Activated CD4-positive, alpha-beta T cell treated with anti-CD3 and anti-CD28 coated beads, Interleukin-2, amount 10 ng/mL, durations not matched to agents 7 days and 5 days (primary cell): ENCODE measurements at regions not wholly inside any gene's neighbourhood (a gene's known extent, or its start where the extent isn't known, plus 50 kb on each side); places are given as distances from the start of the nearest gene placed in this dataset.

ENCODE experiments used
- CTCF ChIA-PET: fragments of 350-600 bp; sonication (Branson Sonifier 250); formaldehyde crosslinking; loops from one replicate; lab custom pipeline; 2021; ENCODE audit warnings: antibody characterized with exemption; lab: Charles Lee
- POLR2A ChIA-PET: fragments of 350-600 bp; sonication (Branson Sonifier 250); formaldehyde crosslinking; loops from one replicate; lab custom pipeline; 2021; ENCODE audit warnings: antibody characterized with exemption; lab: Charles Lee
- DNase-seq: peaks from one replicate; pipeline ENCODE4 v3.0.0-alpha.2; 2020
- H3K27ac Mint-ChIP-seq: one replicate; pipeline ENCODE4 v1.8.0; 2021; ENCODE audit warnings: mild to moderate bottlenecking, moderate library complexity, mixed read lengths
- H3K27me3 Mint-ChIP-seq: one replicate; pipeline ENCODE4 v1.8.0; 2021; ENCODE audit warnings: mixed read lengths
- H3K36me3 Mint-ChIP-seq: one replicate; pipeline ENCODE4 v1.8.0; 2021; ENCODE audit warnings: low read depth, mixed read lengths
- H3K4me1 Mint-ChIP-seq: one replicate; pipeline ENCODE4 v1.8.0; 2021; ENCODE audit warnings: mixed read lengths
- H3K4me3 Mint-ChIP-seq: one replicate; pipeline ENCODE4 v1.8.0; 2021; ENCODE audit warnings: mild to moderate bottlenecking, moderate library complexity, mixed read lengths
- H3K9me3 Mint-ChIP-seq: one replicate; pipeline ENCODE4 v1.8.0; 2021; ENCODE audit warnings: mixed read lengths

GRCh38 chr11:26109658-26110368, 222.1 kb upstream of the ANO3 start:
- POLR2A ChIA-PET, result no interaction called here
- peaks cover 3% of the 10 kb centered on the region for H3K9me3 Mint-ChIP-seq
- no peak overlapping the region for H3K4me3 Mint-ChIP-seq
- no peaks in the 10 kb centered on the region for H3K36me3 Mint-ChIP-seq
- CTCF ChIA-PET, result no interaction called here
- no peaks in the 10 kb centered on the region for H3K4me1 Mint-ChIP-seq
- H3K27ac Mint-ChIP-seq, result no peak overlapping the region
- DNase-seq, result no peak
- no peaks in the 10 kb centered on the region for H3K27me3 Mint-ChIP-seq

- Mint-ChIP-seq H3K4me1 (no peaks in the 10 kb centered on the region), H3K36me3 (no peaks in the 10 kb centered on the region), H3K27ac (no peak overlapping the region), H3K27me3 (no peaks in the 10 kb centered on the region), H3K9me3 (peaks cover 7% of the 10 kb centered on the region), H3K4me3 (no peak overlapping the region)
- no peak for DNase-seq
- ChIA-PET CTCF (no interaction called here), POLR2A (no interaction called here)
Measured at GRCh38 chr11:26112264-26112663, 219.7 kb upstream of the ANO3 start.

- no peak overlapping the region for H3K4me3 Mint-ChIP-seq
- no peaks in the 10 kb centered on the region for H3K27me3 Mint-ChIP-seq
- CTCF ChIA-PET, result no interaction called here
- H3K9me3 Mint-ChIP-seq, result peaks cover 2% of the 10 kb centered on the region
- POLR2A ChIA-PET, result no interaction called here
- H3K27ac Mint-ChIP-seq, result no peak overlapping the region
- no peaks in the 10 kb centered on the region for H3K4me1 Mint-ChIP-seq
- H3K36me3 Mint-ChIP-seq, result no peaks in the 10 kb centered on the region
- DNase-seq, result no peak
Measured at GRCh38 chr11:26121466-26121865, 210.5 kb upstream of the ANO3 start.

GRCh38 chr11:26126741-26127140, 205.2 kb upstream of the ANO3 start:
- H3K4me1 Mint-ChIP-seq, result no peaks in the 10 kb centered on the region
- no peak overlapping the region for H3K4me3 Mint-ChIP-seq
- ChIA-PET CTCF (no interaction called here), POLR2A (no interaction called here)
- no peaks in the 10 kb centered on the region for H3K36me3 Mint-ChIP-seq
- DNase-seq, result no peak
- no peaks in the 10 kb centered on the region for H3K27me3 Mint-ChIP-seq
- H3K9me3 Mint-ChIP-seq, result peaks cover 2% of the 10 kb centered on the region
- H3K27ac Mint-ChIP-seq, result no peak overlapping the region

GRCh38 chr11:26127336-26127735, 204.6 kb upstream of the ANO3 start:
- H3K36me3 Mint-ChIP-seq, result no peaks in the 10 kb centered on the region
- H3K9me3 Mint-ChIP-seq, result peaks cover 2% of the 10 kb centered on the region
- H3K27ac Mint-ChIP-seq, result no peak overlapping the region
- POLR2A ChIA-PET, result no interaction called here
- H3K4me1 Mint-ChIP-seq, result no peaks in the 10 kb centered on the region
- no peak overlapping the region for H3K4me3 Mint-ChIP-seq
- CTCF ChIA-PET, result no interaction called here
- no peaks in the 10 kb centered on the region for H3K27me3 Mint-ChIP-seq
- DNase-seq, result no peak

GRCh38 chr11:26131406-26131805, 200.5 kb upstream of the ANO3 start:
- ChIA-PET CTCF (no interaction called here), POLR2A (no interaction called here)
- Mint-ChIP-seq H3K27me3 (no peaks in the 10 kb centered on the region), H3K4me1 (no peaks in the 10 kb centered on the region), H3K4me3 (no peak overlapping the region), H3K27ac (no peak overlapping the region), H3K36me3 (no peaks in the 10 kb centered on the region), H3K9me3 (no peaks in the 10 kb centered on the region)
- no peak for DNase-seq

GRCh38 chr11:26134053-26134452, 197.9 kb upstream of the ANO3 start:
- POLR2A ChIA-PET, result no interaction called here
- Mint-ChIP-seq H3K27ac (no peak overlapping the region), H3K27me3 (no peaks in the 10 kb centered on the region), H3K36me3 (no peaks in the 10 kb centered on the region), H3K4me1 (no peaks in the 10 kb centered on the region), H3K4me3 (no peak overlapping the region), H3K9me3 (no peaks in the 10 kb centered on the region)
- no peak for DNase-seq
- CTCF ChIA-PET, result interaction anchor here (0.6 kb wide), 1 partner anchor 230 kb away, joined by 3 read pairs; no protein-coding TSS in a partner anchor

GRCh38 chr11:26134481-26135355, 197.2 kb upstream of the ANO3 start:
- no peak overlapping the region for H3K4me3 Mint-ChIP-seq
- POLR2A ChIA-PET, result no interaction called here
- no peaks in the 10 kb centered on the region for H3K9me3 Mint-ChIP-seq
- H3K27ac Mint-ChIP-seq, result no peak overlapping the region
- H3K4me1 Mint-ChIP-seq, result no peaks in the 10 kb centered on the region
- no peaks in the 10 kb centered on the region for H3K27me3 Mint-ChIP-seq
- H3K36me3 Mint-ChIP-seq, result no peaks in the 10 kb centered on the region
- DNase-seq, result no peak
- CTCF ChIA-PET, result no interaction called here

GRCh38 chr11:26137651-26138050, 194.3 kb upstream of the ANO3 start:
- H3K9me3 Mint-ChIP-seq, result no peaks in the 10 kb centered on the region
- no peak overlapping the region for H3K27ac Mint-ChIP-seq
- H3K27me3 Mint-ChIP-seq, result no peaks in the 10 kb centered on the region
- ChIA-PET POLR2A (no interaction called here), CTCF (no interaction called here)
- no peaks in the 10 kb centered on the region for H3K36me3 Mint-ChIP-seq
- DNase-seq, result no peak
- no peak overlapping the region for H3K4me3 Mint-ChIP-seq
- H3K4me1 Mint-ChIP-seq, result no peaks in the 10 kb centered on the region

- DNase-seq, result no peak
- no peak overlapping the region for H3K4me3 Mint-ChIP-seq
- H3K9me3 Mint-ChIP-seq, result no peaks in the 10 kb centered on the region
- no peak overlapping the region for H3K27ac Mint-ChIP-seq
- no peaks in the 10 kb centered on the region for H3K4me1 Mint-ChIP-seq
- H3K36me3 Mint-ChIP-seq, result no peaks in the 10 kb centered on the region
- ChIA-PET CTCF (no interaction called here), POLR2A (no interaction called here)
- no peaks in the 10 kb centered on the region for H3K27me3 Mint-ChIP-seq
Measured at GRCh38 chr11:26142891-26143290, 189.0 kb upstream of the ANO3 start.

GRCh38 chr11:26143566-26144290, 188.2 kb upstream of the ANO3 start:
- POLR2A ChIA-PET, result no interaction called here
- H3K4me3 Mint-ChIP-seq, result no peak overlapping the region
- no peak overlapping the region for H3K27ac Mint-ChIP-seq
- CTCF ChIA-PET, result no interaction called here
- DNase-seq, result no peak
- peaks cover 4% of the 10 kb centered on the region for H3K9me3 Mint-ChIP-seq
- no peaks in the 10 kb centered on the region for H3K4me1 Mint-ChIP-seq
- H3K36me3 Mint-ChIP-seq, result no peaks in the 10 kb centered on the region
- no peaks in the 10 kb centered on the region for H3K27me3 Mint-ChIP-seq

- no peak for DNase-seq
- no peak overlapping the region for H3K4me3 Mint-ChIP-seq
- ChIA-PET POLR2A (no interaction called here), CTCF (no interaction called here)
- H3K9me3 Mint-ChIP-seq, result peaks cover 5% of the 10 kb centered on the region
- no peaks in the 10 kb centered on the region for H3K4me1 Mint-ChIP-seq
- H3K27me3 Mint-ChIP-seq, result no peaks in the 10 kb centered on the region
- no peaks in the 10 kb centered on the region for H3K36me3 Mint-ChIP-seq
- H3K27ac Mint-ChIP-seq, result no peak overlapping the region
Measured at GRCh38 chr11:26144291-26144690, 187.6 kb upstream of the ANO3 start.

- ChIA-PET CTCF (no interaction called here), POLR2A (no interaction called here)
- no peak overlapping the region for H3K4me3 Mint-ChIP-seq
- no peaks in the 10 kb centered on the region for H3K27me3 Mint-ChIP-seq
- H3K9me3 Mint-ChIP-seq, result peaks cover 5% of the 10 kb centered on the region
- no peak overlapping the region for H3K27ac Mint-ChIP-seq
- H3K36me3 Mint-ChIP-seq, result no peaks in the 10 kb centered on the region
- H3K4me1 Mint-ChIP-seq, result no peaks in the 10 kb centered on the region
- no peak for DNase-seq
Measured at GRCh38 chr11:26144911-26145310, 187.0 kb upstream of the ANO3 start.
